HG02610 (cell line): ENCODE measurements at regions not wholly inside any gene's neighbourhood (a gene's known extent, or its start where the extent isn't known, plus 50 kb on each side); places are given as distances from the start of the nearest gene placed in this dataset.

Experiments used
- ATAC-seq: cut with Tn5 transposase; IDR thresholded peaks from one replicate; pipeline ENCODE4 v1.9.1; 2021; ENCODE audit warnings: mild to moderate bottlenecking, moderate library complexity; ENCODE audit not compliant: unreplicated experiment

DNA sequence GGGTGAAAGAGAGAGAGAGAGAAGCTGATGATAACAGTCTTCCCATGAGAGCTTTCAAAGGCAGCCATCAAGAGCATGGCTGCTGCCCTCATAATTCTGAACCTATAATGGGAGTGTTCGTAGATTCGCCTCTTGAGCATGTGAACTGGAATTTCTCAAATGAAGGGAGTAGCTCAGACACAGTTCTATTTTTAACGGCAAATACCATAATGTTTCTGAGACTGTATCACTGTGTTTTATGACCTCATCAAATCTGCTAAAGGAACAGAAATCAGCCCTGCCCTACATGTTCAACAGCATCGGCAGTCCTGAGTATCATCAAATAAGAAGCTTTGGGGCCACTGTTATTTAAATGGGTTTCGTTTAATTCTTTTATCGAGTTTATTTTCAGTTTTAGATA, 645.6 kb downstream of the GALR1 start:
- no peak for ATAC-seq

DNA sequence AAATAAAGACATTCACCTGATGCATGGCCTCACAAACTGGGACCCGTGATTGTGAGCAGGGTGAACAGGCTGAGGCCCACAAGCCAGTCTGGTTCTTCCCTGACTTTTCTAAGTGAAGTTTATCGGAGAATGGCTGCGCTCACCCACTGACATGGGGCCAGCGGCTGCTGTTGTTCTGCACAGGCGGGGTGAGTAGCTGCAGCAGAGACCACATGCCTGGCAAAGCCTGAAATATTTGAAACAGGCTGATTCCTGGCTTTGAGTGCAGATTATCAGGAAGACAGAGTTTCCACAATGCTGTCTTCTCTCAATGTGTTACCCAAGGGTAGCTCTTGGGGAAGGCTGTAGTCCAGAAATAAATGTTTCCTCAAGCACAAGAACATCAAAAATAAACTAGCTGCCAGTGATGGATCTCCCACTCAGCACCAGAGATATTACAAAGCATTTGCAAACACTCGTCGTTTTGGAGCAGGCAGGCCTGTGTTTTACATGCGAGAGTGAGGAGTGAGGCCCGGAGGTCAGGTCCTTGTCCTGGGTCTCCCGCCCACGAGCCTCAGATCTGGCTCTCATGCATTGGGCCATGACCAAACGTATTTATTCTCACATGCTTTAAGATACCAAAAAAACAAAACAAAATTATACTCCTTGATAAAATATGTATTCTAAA, 647.1 kb downstream of the GALR1 start:
- ATAC-seq, result no peak

DNA sequence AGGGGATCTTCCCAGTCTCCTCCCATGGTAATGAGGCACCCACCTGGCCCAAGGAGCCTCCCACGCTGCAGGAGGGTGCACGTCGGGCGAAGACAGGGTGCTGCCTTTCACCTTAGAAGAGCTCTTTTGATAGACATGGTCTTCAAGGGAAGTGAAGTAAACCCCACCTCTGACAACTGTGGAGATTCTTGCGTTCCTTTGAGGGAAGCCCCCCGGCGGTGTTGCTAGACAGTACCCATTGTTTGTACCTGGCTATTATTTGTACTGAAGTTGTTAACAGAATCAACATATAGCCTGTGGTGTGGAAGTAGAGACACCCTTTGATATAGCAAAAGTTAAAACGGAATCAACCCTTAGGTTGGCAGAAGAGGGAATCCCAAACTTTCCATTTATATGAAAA, 648.0 kb downstream of the GALR1 start:
- ATAC-seq, result no peak

DNA sequence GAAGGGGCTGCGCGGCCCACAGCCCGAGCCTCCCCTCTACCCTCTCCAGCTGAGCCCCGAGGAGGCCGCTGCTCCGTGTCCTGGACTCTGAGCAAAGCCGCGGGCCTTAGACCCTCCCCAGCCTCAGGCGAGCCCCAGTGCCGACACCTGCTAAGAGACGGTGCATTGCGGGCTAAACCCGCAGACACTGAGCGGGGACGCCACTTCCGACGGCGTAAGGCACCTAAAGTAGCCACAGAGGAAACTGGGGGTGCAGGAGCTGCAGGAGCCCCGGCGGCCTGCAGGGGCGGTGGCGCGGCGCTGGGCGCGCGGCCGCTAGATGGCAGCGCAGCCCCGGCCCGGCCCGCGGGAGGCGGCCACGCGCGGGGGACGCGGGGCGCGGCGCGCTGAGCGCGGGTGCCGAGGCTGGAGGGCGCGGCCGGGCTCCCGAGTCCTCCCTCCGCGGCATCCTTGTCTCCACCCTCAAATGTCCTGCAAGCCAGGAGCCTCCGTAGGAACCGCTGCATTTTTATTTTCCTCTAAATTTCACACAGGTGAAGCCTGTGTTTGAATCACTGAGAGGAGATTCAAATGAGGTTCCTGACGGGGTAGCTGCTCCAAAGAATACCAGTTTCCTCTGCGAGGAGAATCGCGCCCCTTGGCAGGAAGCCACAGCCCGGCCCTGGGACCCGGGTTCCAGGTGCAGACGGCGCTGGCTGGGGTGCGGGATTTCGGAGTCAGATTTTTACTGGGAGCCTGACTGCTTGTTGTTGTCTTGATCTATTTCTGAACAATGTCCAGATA, 650.5 kb downstream of the GALR1 start:
- ATAC-seq, result peak; percentile 96

DNA sequence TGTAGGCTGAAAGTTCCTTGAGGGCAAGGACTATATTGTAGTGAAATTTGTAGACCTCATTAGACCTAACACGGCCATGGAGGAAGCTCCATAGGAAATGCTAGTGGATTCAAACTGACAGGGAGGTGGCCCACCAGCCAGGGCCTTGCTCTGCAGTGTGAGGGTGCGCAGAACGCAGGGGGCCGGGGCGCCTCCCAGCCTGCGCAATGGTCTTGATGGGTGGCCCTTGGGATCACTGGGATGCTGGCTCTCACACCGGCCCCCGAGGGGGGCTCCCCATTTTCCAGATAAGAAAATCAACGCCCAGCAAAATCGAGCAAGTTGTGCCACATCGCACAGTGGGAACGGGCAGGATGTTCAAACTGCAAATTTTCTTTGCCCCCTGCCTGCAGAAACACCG, 655.4 kb downstream of the GALR1 start:
- ATAC-seq, result no peak

DNA sequence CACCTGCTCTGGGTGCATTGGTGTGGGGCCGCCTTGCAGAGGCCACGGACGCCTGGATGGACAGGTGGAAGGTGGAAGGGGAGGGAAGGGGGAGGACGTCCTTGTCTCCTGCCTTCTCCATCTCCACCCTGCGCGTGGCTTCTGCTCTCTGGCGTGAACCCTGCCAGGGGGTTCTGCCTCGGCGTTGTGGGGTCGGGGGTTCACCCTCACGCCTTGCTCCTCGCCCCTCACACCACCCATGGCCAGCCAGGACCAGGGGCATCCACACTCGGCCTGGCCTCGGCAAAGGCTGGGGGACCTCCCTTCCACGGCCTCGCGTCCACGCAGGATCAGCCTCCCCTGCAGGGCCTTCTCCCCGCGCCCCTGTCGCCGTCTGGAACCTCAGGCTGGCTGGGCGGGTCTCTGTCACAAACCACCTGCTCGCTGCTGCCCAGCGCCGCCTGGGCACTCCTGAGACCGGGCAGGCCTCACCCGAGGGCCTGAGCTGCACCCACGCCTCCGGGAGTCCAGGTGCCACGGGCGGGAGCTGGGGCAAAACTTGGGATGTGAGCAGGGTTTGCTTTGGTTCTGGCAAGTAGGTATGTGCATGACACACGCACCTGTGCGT, 655.9 kb downstream of the GALR1 start:
- ATAC-seq, result no peak

DNA sequence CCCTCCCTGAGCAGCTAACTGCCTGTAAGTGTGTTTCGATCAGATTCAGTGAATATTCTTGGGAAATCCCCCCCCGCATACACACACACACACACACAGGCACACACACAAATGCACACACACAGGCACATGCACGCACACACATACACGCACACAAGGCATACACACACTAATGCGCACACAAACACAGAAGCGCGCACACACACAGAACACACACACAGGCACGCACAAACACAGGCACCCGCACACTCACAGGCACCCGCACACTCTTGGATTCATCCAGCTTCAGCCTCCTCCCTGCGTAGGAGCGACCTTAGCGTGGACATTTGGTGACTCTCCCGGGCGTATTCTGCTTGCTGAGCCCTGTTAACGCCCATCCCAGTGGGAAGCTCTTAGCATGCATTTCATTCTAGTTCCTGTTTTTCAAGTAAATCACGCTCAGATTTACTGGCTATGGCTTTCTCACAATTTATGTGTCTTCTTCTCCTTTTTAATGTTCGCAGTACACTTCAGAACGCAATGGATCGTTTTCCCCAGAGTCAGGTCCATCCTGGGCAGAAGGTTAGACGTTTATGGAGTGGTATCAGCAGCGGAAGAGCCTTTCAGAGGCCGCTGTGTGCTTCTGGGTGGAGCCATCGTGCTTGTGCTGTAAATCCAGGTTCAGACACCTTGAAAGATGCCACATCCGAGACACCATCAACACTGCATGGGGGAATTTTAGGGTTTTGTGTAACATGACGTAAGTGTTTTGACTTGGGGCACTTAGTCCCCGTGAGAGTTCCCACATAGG, 656.6 kb downstream of the GALR1 start:
- ATAC-seq, result no peak

DNA sequence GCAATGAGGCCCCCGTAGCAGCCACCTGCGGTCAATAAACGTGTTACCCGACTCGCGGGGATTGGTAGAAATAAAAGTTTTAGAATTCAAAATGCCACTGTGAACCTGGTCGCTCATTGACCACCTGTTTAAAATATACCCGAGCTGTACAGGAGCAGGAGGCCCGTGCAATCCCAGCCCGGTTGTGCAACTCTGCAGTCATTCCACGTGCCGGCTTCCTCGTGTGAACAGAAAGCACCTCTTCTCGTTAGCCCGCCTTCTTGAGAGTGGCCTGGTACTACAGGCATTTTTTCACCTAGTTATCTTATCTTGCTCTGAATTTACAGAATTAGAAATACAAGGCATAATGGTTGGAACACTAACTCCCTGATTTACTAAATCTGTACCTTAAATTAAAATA, 660.7 kb downstream of the GALR1 start:
- no peak for ATAC-seq

DNA sequence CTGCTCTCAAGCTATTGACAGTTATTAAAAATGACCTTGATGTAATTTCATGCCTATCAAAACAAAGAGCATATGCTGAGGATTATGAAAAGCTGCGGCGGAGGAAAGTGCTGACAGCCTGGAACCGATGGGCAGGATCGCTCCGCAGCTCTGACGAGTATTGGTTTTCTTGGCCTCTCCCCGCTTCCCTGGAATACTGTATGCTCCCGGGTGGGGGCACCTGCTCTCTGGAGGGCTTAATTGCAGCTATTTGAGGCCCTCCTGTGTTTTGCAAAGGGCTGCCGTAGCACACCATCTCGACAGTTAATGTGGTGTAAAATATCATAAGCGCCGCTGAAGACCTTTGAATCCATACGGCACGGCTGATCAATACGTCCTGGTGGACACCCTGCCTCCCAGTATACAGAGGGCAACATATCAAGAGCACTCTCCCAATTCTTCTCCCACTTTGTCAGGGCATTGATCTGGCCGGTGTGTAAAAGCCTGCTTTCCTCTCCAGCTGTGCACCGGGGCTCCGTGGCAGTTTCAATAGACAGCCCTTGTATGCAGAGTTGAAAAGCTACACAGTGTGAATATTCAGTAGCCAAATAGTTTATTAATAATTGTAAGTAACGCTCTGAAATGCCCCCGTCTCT, 662.4 kb downstream of the GALR1 start:
- no peak for ATAC-seq

DNA sequence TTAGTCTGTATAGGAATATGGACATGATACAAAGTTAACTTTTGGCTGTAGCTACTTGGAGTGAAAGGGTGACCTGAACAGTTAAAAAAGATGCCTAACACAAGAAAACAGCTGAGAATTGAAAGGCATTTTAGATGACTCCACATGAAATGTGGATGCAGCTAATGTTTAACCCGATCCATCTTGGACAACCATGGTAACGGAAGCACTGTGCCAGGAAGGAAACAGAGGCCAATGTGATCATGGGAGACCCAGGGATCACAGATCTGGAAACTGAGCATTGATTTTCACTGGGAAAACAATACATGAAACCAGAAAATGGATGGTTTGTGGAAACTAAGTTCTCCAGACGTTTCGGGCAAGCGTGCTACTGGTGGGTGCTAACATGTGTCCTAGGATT, 669.1 kb downstream of the GALR1 start:
- ATAC-seq, result no peak

DNA sequence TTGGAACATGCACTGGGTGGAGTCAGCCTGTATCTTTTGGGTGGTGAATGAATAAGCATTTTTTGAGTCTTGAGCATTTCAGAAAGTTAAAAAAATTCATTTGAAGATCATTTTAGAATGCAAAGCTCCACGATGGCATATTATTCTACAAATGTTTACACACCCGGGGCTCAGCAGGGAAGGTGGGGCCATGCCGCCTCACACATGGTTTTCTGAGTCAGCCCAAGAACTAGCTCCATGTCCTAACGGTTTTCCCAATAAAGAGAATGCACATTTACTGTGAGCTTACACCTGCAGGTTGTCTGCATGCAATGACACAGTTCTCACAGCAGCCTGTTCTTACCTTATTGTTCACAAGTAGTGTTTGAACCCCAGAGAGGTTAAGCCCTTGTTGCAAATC, 670.3 kb downstream of the GALR1 start:
- no peak for ATAC-seq

DNA sequence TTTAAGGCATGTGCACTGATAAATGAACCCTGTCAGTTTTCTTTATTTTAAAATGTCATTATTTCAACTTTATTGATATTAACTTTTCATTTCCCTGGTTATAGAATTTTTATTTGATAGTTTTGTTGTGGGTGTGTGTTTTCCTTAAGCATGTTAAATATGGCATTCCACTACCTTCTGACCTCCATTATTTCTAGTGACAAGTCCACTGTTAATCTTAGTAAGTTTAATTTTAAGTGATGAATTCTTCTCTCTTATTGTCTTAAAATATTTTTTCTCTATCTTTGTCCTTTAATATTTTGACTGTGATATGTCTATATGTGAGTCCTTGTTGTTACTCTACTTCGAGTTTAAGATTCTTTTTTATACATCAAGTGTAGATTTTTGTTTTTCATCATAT, 685.7 kb downstream of the GALR1 start:
- no peak for ATAC-seq

DNA sequence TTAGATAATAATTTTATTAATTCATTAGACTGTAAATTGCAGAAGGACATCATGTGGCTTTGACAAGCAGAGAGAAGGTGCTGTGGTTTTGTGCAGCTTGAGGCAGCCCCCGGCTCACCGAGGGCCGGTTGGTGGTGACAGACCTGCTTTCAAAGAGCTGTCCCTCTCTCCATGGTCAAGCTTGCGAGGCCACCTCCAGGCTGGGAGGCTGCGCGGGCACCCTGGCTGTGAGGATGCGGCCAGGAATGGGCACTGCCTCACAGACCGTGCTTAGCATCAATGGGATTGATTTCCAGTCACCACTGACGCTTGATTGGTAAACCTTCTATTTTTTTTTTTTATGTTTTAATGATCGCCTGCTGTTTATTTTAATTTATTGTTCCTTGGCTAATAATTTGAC, 690.9 kb downstream of the GALR1 start:
- no peak for ATAC-seq

DNA sequence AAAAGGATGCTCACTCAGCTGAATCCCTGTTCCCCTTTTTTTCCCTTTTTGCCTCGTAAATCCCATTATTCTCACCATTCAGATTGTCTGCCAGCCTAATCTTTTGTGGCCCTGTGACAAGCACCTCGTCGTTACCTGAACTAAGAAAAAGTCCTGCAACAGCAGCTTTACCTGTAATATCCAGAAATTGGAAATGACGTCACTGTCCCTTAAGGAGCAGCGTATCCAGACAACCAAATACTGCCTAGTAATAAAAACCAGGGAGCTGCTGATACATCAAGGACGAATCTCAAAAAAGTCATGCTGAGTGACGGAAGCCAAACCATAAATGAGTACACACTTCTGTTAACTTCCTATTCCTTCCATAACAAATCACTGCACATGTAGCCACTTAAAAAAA, 694.9 kb downstream of the GALR1 start:
- no peak for ATAC-seq

DNA sequence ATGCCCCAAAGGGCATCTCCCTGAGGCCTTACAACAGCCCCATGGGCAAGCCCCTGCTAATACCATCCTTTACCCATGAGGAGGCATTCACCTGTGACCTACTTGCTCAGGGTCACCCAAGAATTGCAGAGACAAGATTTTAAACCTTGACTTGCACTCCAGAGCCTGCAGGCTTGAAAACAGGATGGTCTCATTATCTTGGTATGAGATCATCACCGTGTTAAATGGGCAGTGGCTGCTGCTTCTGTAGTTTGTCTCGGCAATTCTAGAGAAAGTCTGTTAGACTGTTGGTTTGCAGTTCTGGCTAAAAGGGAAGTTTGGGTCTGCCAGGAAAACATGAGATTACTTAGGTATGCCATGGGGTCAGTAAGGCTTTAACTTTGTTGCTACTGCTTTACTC, 698.9 kb downstream of the GALR1 start:
- no peak for ATAC-seq

DNA sequence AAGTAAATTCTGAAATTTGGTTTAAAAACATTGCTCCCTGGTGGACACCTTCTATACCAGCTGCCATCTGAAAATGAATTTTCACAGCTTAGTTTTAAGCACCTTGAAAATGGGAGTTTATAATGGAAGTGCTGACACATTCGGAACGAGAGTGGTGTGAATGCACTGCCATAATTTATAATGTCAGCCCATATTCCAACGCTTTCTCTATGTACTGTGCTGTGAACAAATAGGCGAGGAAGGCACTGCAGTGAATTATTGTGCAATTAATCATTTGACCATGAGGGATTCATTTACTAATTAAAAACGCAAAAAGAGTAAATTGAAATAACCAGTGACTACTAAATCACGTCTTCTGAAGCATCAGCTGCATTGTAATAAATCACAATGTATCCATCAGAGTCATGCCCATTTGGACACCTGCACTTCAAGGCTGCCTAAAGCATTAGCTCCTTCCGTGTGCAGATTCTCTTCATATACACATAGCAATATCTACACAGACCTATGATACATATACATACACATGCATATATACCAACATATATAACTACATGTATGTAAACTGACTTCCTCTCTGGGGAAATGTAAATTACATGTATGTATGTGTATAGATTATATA, 699.8 kb downstream of the GALR1 start:
- no peak for ATAC-seq

DNA sequence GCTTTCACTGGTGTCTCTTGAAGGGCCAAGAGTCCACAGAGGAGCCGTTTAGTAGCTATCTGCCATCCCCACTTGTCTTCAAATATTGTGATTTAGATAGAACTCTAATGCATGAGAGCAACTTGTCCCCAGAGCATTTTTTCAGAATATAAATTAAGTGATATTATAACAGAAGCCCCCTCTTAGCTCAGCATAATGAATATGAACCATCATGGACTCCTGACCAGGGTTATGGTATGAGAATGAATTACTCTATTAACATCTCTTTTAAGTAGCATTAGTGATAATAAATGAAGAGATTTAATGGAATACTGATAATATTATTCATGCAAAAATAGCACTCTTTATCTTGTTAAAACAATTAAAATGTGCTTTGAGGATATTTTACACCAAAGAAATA, 709.6 kb downstream of the GALR1 start:
- ATAC-seq, result no peak

DNA sequence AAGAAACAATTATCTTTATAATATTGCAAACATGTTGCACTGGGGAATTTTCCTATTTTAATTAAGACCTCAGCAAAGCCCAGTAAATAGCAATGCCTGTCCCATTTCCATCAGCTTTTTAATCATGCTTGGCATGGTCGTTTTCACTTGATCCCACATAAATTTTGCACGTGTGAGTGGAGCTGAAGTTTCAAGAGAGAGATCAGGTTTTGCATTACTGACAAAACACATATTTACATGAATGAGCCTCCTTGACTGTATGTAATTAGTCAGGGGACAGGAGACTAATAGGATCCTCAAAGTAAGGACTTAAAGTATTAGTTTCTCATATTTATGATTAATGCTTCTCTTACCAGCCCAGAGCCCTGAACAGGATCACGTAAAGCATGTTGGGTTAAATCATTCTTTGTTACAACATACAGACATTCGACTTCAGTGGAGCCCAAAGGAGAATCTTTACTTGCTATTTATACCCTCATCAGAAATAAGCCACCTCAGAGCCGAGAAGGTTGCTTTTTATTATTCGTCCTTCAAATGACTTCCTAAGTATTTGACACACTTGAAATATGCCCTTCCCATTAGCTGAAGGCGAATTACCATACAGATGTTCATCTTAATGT, 711.3 kb downstream of the GALR1 start:
- ATAC-seq, result no peak

DNA sequence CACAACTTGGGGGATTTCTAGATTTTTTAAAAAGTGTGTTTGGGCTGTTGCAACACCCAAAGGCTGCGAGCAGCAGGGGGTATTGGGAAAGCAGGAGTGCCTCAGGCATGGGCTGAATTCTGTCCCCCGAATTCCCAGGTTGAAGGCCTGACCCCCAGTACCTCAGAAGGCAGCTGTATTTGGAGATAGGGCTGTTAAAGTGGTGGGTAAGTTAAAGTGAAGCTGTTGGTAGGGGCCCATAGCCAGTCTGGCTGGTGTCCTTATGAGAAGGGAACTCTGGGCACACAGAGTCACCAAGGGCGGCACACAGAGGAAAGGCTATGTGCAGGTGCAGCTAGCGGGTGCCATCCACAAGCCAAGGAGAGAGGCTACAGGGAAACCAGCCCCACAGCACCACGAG, 717.4 kb downstream of the GALR1 start:
- no peak for ATAC-seq

DNA sequence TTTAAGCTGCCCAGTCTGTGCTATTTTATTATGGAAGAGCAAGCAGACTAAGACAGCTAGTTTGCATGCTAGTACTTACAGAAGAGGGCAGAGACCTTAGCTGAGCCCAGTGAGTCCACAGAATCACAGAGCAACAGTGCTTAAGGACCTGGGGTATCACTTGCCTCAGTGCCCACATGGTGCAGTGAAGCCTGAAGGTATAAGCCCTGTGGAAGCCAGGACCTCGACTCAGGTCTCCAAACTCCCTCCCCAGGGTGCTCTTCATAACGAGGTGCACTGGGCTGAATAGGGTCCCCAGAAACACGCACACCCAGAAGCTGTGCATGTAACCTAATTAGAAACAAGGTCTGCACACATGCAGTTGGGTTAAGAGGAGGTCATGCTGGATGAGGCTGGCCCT, 718.1 kb downstream of the GALR1 start:
- no peak for ATAC-seq
